Right lobe of liver (tissue), 4 donors: ENCODE measurements at regions not wholly inside any gene's neighbourhood (a gene's known extent, or its start where the extent isn't known, plus 50 kb on each side); places are given as distances from the start of the nearest gene placed in this dataset.

Source experiments
- CTCF ChIP-seq, 4 donors: fragments of 200-600 bp in 3 of 4; fragments of 450-650 bp in 1 of 4; IDR thresholded peaks; one replicate each; pipeline versions ENCODE4 v1.5.1 to v1.8.0; 2016 to 2022; ENCODE audit warnings: antibody characterized with exemption in 4 of 4, mild to moderate bottlenecking in 2 of 4
- POLR2A ChIP-seq: fragments of 450-650 bp; IDR thresholded peaks from one replicate; pipeline ENCODE4 v1.6.1; 2017; ENCODE audit warnings: antibody characterized with exemption, mild to moderate bottlenecking
- donor health status: DM: no; HTN: no; CAD: no.
- donor health status: DM: no; HTN: no; CAD: no.
- donor health status: DM: no; HTN: yes; CAD: no.

GRCh38 chr2:187617905-187618304 lies 63.7 kb upstream of the TFPI start:
- TF ChIP-seq CTCF (IDR thresholded peaks at IDR 0.05) (no peak), POLR2A (no peak)
